GM19438 (cell line): ENCODE measurements at regions not wholly inside any gene's neighbourhood (a gene's known extent, or its start where the extent isn't known, plus 50 kb on each side); places are given as distances from the start of the nearest gene placed in this dataset.
"Not testable (repeated sequence)": the region's sequence is repeated elsewhere in the genome, so short reads cannot be mapped to it uniquely, and the experiment has no call there.

ENCODE experiments used
- ATAC-seq: cut with Tn5 transposase; IDR thresholded peaks from one replicate; pipeline ENCODE4 v1.9.1; 2021; ENCODE audit warnings: low read depth; ENCODE audit not compliant: unreplicated experiment

GRCh38 chr13:32828711-32829110 lies 187.5 kb upstream of the KL start:
- no peak for ATAC-seq

GRCh38 chr13:32829269-32829668 lies 187.0 kb upstream of the KL start:
- ATAC-seq: no peak

DNA sequence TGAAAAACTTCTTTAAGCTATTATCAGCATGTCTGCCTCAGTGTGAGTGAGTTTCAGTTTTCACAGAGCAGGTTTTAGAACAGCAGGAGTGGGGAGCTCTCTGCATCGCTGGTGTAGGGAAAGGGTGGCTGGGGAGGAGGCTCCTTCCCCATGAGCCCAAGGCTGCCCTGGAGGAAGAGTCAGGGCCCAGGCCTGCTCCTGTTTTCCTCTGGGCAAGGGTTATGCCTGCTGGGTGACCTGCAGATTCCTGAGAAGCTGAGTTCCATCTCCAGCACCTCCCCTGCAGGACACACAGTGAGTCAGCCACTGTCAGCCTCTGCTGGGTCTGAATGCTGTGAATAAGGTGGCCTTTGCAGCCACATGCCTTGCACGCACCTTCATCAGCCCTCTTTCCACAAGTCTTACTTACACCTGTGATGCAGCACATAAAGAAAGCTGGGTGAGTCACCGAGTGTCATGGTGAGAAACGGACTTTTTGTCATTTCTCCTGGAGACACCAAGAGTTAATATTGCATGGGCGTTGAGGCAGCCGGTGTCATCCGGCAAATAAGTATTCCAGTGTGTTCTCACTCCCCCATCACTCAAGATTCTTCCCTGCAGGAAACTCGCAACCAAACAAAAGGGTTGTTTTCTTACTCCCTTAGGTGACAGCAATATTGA lies 186.4 kb upstream of the KL start:
- ATAC-seq: no peak

- no peak for ATAC-seq
These were observed 185.7 kb upstream of the KL start for GRCh38 chr13:32830336-32831031.

GRCh38 chr13:32837307-32837972 lies 178.8 kb upstream of the KL start:
- no peak for ATAC-seq

DNA sequence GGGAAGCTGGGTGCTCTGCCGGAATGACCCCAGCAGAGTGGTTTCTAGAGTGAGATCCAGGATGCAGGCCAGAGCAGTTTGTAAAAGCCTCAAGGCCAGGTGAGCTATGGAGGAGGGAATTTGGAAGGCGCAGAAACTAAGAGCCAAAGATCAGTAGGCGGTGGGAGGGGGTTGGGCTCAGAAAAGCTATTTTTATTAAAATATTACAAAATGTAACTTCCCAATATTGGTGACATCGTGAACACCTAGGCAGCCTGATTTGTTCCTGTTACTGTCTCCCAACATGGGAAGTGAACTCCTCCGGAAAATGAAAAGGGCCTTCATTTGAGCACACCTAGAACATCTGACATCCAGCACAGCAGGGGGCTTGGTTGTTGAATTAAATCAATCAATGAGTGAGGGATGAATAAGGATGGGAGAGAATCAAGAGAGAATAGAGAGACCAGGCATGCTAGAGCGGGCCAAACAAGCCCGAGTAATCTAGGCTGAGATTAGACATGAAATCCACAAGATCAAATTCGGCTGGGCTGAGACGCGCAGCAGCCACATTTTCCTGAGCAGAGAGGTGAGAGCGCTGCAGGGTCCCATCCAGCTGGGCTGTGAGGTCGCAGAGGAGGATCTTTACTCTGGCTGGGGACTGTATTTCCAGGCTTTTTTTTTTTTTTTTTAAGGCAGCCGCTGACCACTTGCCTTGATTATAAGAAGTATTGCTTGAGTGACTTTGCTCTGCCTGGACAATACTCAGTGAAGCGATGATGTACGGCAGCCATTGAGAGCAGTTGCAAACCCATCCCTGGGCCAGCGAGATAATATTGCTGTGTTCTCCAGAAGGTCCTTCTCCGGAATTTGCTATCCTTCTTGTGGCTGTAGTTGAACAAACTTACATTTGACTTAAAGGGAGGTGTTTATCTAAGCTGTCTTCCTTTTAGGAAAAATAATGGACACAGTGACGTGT lies 178.0 kb upstream of the KL start:
- no peak for ATAC-seq

DNA sequence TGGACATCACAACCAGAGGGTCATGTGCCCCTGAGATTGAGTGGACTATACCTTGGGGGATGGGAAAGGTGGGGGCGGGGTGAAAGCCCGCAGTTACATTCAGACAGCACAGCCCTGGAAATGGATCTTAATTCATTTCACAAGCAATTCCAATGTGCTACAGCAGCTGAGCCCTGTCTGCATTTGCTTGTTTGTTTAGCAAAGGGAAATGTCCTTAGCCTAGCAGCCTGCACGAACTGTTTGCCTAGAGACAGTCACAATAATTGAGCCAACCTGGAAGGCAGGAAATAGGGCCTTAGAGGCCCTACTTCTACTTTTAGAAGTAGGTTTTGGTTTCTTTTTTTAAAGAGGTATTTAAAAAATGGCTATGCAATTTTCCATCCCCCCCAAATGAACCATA lies 177.3 kb upstream of the KL start:
- ATAC-seq: peak; percentile 89

GRCh38 chr13:32840113-32840512 lies 176.1 kb upstream of the KL start:
- ATAC-seq: no peak

GRCh38 chr13:32840989-32841713 lies 175.1 kb upstream of the KL start:
- no peak for ATAC-seq

GRCh38 chr13:32845952-32846950 lies 170.0 kb upstream of the KL start:
- no peak for ATAC-seq

- ATAC-seq: not testable (repeated sequence)
These were observed 168.2 kb upstream of the KL start for GRCh38 chr13:32847976-32848375.

DNA sequence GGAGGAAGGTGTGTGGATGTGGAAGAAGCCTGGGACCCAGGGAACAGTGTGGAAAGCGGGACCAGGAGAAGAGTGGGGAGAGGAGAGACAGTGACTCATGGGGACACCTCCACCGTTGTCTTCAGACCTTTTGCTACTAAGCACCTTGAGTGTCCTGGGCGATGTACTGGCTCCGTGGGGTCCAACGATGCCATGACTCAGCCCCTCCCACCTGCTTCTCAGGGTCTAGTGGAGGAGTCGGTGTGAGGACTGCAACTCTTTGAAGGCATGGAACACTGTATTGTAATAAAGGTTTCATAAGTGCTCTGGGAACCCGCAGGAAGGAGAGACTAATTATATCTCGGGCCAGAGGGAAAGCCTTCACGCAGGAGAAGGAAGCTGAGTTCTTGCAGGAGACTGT lies 166.9 kb upstream of the KL start:
- ATAC-seq: no peak

- ATAC-seq: no peak
These were observed 165.7 kb upstream of the KL start for GRCh38 chr13:32850316-32851052.

DNA sequence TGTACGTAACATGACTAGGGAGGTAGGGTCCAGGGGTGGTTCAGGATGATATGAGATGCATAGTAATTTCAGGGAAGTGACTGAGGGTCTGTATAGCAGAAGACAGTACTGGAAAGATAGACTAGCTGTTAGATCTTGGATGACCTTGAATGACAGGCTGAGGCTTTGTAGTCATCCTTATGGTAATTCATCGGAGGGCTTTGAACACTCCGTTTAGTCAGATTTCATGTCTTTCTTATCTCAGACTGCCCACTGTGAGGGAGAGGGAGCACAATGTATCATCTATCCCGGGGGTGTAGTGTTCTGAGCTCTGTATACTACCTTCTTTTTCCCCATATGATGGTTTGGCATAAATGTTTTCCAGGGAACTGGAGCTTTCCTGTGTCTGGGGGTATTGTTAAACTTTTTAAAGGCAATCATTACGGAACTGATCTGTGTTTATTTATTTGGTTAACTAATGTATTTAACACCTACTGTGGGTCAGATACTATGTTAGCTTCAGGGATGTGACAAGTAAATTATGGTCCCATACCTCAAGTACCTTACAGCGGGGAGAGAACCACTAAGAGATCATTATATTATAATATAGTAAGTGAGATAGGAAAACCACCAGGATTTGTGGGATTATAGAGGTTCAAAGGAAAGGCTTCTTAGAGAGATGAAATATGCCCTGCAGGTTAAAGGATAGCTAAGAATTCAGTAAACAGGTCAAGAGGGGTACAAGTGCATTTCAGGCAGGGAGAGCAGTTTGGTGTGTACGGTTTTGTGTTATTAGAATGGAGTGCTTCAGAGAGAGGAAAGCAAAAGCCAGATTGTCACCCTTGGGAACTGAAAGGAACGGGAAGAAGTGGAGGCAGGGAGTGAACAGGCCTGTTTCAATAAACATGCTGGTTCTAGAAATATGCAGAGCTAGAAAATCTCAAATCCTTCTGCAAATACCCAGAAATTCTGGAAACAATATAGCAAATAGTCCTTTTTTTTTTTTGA lies 164.8 kb upstream of the KL start:
- no peak for ATAC-seq

DNA sequence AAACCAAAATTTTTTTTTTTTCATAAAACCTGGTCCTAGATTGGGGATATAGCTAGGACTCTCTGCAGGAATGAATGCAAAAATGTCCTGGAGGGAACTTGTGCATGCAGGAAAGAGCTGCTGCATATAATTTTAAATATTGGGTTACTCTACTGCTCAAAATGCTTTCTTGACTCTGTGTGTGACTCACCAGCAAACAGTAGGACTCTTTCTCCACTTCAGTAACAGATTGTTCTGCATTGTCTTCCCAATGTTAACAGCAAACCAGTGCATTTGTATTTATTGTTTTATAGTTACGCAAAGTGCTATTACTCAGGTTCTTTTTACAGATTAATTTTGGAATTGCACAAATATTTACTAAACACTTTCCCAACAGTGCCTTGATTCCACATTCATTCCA lies 163.7 kb upstream of the KL start:
- ATAC-seq: no peak

DNA sequence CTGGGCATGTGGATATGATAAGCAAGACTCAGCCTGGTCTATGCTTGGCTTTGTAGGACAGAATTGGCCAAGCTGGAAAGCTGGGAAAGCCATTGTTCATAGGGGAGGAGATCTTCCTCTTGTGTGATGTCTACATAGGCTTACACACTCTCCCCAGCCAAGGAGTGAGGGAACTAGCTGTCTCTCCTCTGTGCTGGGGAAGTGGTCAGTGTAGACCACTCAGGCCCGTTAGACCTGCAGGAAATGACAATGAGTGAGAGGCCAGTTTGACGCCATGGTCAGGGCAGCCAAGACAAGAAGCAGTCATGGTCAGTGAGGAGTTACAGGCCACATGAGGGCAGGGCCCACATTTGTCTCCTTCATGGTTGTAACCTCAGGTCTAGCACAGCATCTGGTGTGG lies 159.1 kb upstream of the KL start:
- no peak for ATAC-seq

DNA sequence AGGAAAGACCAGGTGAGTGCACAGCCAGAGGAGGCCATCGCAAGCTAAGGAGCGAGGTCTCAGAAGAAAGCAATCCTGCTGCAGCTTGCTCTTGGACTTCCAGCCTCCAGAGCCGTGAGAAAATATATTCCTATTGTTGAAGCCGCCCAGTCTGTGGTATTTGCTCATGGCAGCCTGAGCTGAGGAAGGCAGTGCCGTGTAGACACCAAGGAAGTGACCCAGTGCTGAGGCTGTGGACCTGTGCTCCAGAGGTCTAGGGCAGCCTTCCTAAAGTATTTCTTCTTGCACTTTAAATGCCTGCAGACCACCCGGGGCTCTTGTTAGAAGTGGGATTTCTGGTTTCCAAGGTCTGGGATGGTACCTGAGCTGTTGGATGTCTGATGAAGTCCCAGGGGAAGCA lies 158.5 kb upstream of the KL start:
- ATAC-seq: no peak
